CD1c-positive myeloid dendritic cell (primary cell): ENCODE measurements at regions not wholly inside any gene's neighbourhood (a gene's known extent, or its start where the extent isn't known, plus 50 kb on each side); places are given as distances from the start of the nearest gene placed in this dataset.
"Not testable (repeated sequence)": the region's sequence is repeated elsewhere in the genome, so short reads cannot be mapped to it uniquely, and the experiment has no call there.

Experiments used
- DNase-seq: peaks from one replicate; pipeline ENCODE4 v3.0.0-alpha.2; 2016; ENCODE audit errors: extremely low spot score

DNA sequence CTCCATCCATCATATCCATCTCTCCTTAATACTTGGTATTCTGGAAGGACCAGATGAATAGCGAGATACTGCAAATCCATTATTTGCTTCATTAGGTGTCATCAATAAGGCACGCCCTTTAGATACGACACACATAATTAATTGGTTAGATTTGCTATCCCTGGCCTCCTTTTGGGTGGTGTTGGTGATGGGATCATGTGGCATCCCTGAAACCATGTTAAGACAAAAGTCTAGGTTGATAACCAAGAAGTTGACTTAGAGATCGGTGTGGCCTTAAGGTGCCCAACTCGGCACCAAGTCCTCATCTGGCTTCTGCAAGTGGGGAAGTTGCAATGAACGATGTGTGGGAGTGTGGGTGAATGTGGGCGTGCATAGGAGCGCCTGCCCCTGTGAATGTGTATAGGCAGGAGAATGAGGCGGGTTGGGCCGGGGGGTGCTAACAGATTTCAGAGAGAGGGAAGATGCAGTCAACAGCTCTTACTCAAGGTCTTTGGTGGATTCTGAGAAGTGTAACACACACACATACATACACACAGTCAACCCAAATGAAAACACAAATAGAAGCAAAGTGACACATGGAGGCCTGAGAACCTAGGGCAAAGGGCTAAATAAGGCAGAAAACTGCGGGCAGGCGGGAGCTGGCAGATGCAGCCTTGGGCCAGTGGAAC is 415.7 kb upstream of the ESRRG start:
- no peak for DNase-seq

DNA sequence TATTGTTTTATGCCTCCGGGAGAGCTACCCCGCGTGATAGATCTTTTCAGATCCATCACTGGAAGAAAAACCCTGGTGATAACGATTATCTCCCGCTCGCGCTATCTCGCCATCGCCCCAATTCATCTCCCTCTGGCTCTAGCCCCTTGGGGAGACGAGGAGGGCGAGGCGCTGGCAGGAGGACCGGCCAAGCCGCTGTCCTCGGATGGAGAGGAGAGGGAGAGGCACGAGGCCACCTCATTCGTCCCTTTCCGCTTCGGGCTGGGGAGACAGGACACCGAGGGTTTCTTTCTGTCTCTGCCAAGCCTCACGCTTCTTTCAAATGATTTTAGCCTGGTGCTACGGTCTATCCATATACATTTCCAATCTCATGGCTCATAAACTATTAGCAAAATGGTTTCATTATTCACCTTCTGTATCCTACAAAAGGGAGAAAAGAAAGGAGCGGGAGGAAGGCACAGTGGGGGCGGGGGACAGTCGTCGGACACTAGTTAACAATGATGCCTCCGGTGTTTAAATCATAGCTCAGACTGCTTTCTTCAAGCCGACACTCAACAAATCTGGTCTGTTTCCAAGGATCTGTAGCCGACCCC is 415.0 kb upstream of the ESRRG start:
- no peak for DNase-seq

DNA sequence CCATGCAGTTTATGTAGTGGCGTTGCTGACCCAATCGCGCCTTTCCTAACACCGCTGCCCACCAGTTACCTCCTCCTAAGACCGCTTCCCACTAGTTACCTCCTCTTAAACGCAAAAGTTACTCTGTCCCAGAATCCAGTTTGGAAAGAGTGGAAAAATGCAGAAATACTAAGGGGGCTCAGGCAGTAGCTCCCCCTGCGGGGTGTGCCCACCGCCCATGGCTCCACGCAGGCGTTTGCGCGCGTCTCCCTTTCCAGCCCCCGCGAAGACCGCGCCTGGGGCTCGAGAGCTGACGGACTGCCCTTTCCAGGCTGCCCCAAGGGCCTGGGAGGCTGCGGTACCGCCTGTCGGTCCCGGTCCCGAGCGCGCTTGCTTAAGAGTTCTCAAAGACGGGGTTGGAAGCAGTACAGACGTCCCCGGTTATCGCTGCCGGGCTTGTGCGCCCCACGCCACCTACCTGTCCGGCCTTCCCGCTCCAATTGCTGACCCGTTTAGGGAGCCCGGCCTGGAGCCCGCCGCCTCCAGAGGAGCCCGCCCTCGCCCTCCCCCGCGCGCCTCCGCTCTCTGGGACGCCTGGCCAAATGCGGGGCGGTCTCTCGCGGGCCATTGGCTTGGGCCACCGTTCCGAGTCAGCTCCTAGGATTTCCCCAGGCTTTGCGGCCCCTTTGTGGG is 414.1 kb upstream of the ESRRG start:
- DNase-seq, result no peak

DNA sequence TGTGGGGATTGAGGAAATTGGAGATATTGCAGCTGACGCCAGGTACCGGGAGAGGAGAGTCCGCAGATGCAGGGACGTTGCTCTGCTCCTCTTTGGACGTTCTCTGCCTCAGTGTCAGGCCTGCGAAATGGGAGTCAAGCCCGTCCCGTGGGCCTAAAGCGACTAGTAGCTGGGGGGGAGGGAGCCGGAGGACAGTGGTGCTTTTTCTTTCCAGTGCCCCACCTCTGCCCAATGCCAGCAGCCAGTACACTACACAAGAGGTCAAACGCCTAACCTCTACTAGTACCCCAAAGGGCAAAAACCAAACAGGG is 413.6 kb upstream of the ESRRG start:
- no peak for DNase-seq

DNA sequence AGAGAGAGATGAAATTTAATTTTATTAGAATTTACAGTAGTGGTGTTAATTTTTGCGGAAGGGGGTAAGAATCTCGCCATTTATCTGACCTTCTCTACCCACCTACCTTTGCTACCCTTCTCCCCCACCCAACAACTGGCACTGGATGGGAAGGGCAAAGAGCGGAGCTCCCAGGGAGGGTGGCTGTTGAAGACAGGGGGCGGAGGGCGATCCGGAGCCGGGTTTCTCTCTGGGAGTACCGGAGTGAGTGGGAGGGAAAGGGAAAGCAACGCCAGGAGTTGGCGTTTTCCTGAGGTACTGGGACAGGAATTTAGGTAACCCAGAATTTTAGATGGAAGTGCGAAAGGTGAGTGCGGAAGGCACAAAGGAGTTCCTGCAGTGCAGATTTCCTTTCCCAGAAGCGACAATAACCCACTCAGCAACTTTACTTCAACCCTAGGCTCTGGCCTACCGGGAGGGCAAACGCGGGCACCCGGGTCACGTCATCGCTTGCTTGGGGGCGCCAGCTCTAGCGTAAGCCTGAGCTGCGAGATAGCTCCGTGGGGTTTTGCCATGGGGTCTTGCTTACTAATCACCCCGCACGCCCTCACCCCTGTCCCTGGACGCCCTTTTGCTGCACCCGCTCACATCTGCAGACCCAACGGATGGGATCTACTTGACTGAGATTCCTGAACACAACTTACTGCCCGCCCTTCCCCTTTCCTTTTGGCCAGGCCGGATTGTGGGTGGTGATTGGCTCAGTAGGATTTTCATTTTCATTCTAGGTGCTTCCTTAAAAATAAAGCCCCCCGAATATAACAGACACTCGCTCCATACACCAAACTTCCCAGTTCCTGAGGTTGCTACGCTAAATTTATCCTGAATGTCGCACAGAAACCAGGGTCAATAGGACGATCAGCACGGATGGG is 413.0 kb upstream of the ESRRG start:
- no peak for DNase-seq

DNA sequence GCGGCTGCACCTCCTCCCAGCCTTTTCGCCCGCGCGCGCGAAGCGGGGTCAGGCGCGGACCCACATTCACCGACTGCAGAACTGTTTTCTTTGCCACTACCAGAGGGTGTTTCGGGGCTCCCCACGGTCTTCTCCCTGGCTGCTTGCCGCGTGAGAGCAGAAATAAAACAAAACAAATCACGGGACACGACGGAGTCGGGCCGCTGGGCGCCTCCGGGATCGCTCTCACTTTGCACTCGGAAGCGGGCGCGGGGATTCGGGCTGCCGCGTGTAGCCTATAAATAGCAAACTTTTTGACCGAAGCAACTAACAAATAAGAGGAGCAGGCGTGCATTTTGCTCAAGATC is 412.3 kb upstream of the ESRRG start:
- DNase-seq, result no peak

DNA sequence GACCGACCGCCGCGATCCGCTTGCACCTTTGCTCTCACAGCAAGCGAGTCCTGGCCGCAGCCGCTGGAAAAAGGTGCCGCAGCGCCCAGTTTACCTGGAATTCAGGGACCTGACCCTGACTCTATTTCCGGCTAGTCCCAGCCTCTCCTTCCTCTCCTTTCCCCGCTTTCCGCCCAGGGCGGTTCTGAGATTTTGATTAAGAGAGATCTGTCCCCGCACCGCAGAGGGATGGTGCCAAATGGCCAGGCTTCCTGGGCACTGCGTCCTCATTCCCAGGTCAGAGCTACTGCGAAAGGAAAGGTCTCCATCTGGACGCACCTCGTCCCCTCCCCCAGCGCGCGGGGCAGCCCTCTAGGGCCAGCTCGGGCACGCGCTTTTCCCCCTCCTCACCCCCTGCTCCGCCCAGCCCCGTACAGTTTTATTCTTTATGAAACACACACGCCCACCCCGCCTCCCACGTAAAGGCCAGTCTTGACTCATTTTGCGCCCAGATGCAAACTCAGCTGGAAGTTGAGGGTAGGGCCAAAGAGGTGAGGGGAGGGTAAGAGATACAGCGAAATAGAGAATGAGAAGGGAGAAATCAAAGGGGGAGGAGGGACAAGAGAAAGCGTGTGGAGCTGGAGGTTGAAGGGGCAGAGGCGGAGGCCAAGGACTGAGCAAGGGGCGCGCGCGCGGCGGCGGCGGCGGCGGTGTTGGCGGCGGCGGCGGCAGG is 411.8 kb upstream of the ESRRG start:
- no peak for DNase-seq

DNA sequence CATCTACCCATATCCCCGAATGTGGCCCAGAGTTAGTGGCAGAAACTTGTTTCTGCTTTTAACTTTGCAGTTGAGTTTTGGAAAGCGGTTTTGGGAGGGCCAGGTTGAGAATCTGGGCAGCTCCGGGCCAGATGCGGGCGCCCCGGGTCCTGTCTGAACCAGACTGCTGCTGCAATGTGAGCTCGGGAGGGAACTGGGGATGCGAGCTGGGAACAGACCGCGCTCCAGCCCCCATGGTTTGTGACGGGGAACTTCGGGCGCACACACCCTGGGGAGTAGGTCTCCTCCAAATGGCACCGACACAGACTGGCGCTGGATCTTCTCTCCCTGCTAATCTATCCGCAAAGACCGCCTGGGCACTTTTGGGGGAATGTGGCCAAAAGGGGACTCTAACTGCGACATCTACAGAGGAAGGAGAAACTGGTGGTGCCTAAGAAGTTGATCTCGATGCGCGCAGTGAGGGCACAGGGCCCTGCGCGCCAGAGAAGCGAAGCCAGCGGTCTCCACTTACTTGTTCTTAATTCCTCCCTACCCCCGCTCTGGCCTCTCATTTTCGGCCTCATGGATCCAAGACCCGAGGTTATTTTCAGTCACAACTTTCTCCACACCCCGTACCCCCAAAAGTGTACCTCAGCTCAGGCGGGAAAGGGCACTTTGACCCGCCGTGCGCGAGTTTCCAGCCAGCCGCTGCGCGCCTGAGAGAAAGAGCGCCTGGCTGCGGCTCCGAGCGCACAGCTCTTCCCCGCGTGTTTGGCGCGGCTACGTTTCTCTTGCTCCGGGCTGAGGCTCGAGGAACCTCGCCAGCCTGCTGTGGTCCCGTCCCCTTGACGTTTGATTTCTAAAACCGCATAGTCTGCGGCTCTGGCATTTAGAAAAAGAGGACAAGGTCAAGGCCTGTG is 411.0 kb upstream of the ESRRG start:
- no peak for DNase-seq

DNA sequence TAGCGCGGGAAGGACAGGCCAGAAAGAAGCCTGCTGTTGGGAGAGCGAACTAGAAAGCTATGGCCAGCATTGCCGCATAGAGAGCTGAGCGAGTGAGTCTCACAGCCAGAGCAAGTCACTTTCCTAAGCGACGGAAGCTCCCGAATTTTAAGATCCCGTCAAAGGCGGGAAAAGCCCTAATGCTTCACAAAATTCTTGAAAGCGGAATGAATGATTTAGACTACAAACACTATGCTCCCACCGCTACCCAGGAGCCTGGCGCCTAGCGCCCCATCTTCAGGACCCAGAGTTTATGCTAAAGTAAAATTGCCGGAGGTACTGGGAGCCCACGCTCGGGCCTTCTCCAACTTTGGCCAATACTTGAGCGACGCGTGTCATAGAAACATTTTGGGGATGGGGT is 409.9 kb upstream of the ESRRG start:
- DNase-seq, result no peak

DNA sequence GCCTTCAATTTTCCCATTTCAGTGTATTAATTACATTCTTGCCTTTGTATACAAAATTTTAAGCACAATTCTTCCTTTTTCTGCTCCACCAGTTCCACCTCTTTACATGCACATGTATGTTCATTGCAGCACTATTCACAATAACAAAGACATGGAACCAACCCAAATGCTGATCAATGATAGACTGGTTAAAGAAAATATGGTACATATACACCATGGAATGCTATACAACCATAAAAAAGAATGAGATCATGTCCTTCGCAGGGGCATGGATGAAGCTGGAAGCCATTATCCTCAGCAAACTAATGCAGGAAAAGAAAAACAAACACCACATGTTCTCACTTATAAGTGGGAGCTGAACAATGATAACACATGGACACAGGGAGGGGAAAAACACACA is 400.1 kb upstream of the ESRRG start:
- DNase-seq, result not testable (repeated sequence)

DNA sequence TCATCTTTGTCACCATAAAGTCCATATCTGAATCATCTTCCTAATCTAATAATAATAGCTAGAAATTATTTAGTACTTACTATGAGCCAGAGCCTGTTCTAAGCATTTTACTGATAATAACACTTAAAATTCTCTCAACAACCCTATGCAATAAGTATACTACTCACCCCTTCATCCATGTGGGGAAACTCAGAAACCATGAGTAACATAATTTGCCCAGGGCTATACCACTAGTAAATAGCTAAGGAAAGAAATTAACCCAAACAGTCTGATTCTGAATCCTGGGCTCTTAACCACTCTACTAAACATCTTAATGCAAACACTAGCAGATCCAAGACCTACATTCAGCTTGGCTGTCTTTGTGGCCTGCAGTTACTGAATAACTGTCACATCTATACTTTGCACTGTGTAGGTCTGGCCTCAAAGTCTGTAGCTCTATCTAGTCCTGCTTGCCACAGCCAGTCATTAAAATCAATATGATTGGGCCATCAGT is 394.8 kb upstream of the ESRRG start:
- no peak for DNase-seq

DNA sequence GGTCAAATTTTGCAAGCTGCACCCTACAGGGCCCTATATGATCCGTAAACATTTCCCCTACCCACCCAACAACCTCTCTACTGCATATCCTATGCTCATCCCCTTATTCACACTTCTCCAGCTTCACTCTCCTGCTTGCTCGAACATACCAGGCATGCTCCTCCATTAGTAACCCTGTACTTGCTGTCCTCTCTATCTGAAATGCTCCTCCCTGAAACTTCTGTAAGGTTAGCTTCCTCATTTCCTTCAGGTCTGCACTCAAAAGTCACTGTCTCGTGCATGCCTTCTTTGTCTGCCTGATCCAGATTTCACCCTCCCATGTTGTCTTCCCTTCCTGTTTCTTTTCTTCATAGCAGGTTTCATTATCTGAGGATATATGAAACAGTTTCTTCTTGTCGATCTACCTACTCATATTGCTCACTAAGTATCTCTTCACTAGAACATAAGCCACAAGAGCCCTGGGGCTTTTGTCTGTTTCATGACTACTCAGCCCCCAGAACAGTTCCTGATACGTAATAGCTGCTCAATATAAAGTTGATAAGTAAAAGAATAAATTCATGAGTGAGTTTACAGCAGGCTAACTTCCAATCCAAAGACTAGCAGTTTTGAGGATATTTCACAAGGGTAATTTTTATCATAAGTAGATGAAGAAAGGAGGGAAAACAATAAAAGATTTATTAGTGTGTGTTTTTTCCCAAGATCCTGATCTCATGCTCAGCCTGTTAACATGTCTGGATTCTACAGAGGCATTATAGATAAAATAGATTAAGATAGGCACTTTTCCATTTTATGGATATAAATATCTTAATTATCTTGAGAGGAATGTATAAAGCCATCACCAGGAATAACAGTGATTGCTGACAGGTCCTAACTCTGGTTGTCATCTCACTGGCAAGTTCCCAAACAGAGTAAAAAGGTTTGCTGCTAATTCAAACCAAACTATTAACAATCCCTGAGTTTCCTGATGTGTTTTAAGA is 392.5 kb upstream of the ESRRG start:
- no peak for DNase-seq

DNA sequence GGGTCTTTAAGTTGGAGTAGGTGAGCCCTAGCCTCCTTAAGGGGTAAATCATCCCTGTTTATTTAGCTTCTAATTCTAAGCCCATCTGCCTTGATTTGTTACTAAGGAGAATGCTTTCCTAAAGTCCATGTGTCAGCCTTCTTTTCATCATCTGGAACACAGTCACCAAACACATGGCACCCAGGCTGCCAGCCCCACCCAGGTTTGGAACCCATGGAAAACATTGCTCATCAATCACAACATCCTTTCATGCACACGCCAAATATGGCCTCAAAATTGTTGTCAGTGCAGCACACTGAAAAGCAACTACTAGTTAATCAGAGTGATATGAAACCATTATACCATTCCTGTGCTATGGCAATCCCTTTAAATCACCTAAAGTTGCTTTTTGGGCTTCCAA is 386.7 kb upstream of the ESRRG start:
- no peak for DNase-seq

DNA sequence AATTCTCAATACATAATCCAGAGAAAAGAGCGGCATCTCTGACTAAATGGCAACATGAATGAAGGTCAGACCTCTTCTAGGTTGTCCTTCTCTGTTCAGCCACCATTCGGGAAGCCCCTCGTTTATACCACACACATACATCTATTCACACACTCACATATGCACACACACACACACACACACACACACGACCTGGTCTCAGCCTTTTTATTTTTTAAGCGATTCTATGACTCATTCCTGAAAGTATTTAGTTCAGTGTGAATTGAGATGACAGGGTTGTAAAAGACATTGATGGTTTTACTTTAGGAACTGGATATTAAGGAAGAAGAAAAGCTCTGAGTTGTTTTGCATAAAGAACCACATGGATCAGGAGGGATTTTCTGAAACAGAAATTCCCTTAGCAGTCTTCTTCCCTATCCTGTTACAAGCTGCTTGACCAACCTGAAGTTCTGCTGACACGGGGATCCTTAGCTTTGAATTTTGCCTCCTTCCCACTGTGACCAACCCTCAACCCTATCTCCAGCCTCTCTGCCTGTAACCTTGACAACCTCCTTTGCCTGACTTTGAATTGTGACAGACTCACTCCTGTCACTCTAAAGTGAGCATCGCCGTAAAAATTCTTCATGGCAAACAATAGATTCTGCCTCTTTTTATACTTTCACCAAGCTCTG is 383.1 kb upstream of the ESRRG start:
- no peak for DNase-seq

DNA sequence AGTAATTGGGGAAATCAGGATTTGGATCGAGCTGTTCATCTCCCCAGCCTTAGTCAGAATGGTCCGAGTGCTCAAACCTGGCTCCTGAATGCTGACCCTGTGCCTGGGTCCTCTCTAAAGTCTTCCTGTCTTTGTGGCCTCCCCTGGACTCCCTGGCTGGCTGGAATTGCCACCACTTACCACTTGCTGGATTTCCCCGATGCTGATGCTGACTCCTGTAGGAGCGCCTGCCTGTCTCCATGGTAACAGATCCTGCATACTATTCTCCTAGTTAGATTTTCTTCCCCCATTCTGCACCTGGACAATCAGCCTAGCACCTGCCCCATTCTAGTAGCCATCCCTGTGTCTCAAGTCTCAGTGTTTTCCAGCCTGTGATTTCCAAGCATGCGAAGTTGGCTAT is 382.2 kb upstream of the ESRRG start:
- no peak for DNase-seq

DNA sequence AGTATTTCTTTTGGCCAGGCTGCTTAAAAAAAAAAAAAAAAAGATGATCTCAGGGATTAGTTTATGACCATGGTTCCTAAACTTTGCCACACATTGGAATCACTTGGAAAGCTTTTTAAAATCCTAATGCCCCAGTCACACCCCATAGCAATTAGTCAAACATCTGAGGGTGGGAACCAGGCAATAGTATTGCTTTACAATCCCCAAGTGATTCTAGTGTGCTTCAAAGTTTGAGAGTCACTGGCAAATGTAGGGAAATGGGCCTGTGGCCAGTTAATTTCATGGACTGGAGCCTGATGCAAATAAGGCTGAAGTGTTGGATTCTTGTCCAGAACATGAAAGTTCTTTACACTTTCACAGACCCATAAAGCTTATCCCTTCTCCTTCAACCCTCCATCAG is 374.6 kb upstream of the ESRRG start:
- DNase-seq, result no peak

DNA sequence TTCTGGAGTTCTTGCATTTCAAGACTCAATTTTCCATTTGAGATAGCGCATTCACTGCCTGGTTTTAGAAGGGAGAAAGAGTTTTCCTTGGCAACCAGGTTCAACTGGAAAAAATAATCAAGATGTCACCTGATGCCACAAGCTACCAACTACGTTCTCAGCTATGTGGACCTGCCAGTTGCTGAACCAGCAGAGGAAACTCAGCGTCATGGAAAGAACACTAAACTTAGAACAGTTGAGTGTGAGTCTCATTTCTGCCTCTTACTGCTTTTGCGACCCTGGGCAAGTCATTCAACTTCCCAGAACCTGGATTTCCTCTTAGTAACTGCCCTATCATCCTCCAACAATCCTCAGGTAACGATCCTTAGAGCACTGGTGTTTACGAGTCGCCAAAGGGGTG is 373.0 kb upstream of the ESRRG start:
- no peak for DNase-seq

DNA sequence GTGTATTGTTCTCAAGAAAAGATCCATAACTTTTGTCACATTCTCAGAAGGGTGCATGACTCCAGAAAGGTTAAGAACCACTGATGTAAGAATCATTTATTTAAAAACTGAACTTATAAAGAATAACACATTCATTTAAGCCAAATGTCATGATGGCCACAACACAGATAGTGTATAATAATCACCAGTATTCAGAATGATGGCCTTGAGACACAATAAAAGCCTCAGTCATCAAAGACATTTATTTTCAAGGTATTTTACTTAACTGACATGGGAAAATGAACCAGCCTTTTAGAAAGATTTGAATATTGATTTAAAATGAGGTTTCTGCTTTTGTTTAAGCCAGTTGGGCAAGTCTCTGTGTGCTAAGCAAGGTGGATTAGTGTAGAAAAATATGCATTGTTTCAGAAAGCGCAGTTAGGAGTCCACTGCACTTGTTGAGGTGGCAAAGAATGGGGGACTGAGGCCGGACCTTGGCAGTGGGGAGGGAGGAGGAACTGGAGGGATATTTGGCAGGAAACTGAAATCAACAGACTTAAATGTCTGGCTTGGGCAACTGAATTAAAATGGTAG is 371.9 kb upstream of the ESRRG start:
- no peak for DNase-seq

DNA sequence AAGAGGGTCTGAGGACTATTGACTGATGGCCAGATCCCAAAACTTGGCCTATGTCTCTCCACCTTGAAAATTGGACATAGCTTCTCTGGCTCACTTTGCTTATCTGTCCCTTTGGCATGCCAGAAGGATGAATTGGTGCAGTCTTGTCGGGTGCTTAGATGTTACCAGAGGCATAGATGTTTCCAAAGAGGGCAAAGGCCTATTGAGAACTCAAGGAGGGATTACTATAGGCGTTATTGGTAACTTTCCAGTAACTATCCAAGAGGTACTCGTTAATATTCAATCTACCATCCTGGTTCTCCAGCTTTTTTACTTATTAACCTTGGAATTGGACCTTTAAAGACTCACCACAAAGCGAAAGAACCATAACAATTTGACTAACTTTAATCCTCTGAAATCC is 368.3 kb upstream of the ESRRG start:
- no peak for DNase-seq
